Activated naive CD4-positive, alpha-beta T cell treated with anti-CD3 and anti-CD28 coated beads for 36 hours (primary cell): ENCODE measurements at regions not wholly inside any gene's neighbourhood (a gene's known extent, or its start where the extent isn't known, plus 50 kb on each side); places are given as distances from the start of the nearest gene placed in this dataset.

Experiments used
- CTCF ChIA-PET: fragments of 350-600 bp; sonication (Branson Sonifier 250); formaldehyde crosslinking; loops from one replicate; lab custom pipeline; 2021; ENCODE audit warnings: antibody characterized with exemption; lab: Charles Lee
- DNase-seq: peaks from one replicate; pipeline ENCODE4 v3.0.0-alpha.2; 2020
- H3K27ac Mint-ChIP-seq: one replicate; pipeline ENCODE4 v1.8.0; 2021; ENCODE audit warnings: mild to moderate bottlenecking, mixed read lengths
- H3K27me3 Mint-ChIP-seq: one replicate; pipeline ENCODE4 v1.8.0; 2021; ENCODE audit warnings: low read depth, mixed read lengths
- H3K36me3 Mint-ChIP-seq: one replicate; pipeline ENCODE4 v1.8.0; 2021; ENCODE audit warnings: low read depth, mixed read lengths
- H3K4me1 Mint-ChIP-seq: one replicate; pipeline ENCODE4 v1.8.0; 2021; ENCODE audit warnings: low read depth, mixed read lengths
- H3K4me3 Mint-ChIP-seq: one replicate; pipeline ENCODE4 v1.8.0; 2021; ENCODE audit warnings: mild to moderate bottlenecking, moderate library complexity, mixed read lengths
- H3K9me3 Mint-ChIP-seq: one replicate; pipeline ENCODE4 v1.8.0; 2021; ENCODE audit warnings: mixed read lengths
- intact Hi-C: fragments of 100-400 bp; cut with micrococcal nuclease; formaldehyde crosslinking; loops from one replicate; pipeline ENCODE4 v1.15.1; 2023

- Mint-ChIP-seq H3K27me3 (peaks cover 21% of the 10 kb centered on the region), H3K9me3 (no peaks in the 10 kb centered on the region), H3K4me1 (no peaks in the 10 kb centered on the region), H3K36me3 (no peaks in the 10 kb centered on the region), H3K4me3 (no peak overlapping the region), H3K27ac (no peak overlapping the region)
- no peak for DNase-seq
- intact Hi-C loops: no loop called here
- CTCF ChIA-PET: interaction anchor here (1.0 kb wide), 1 partner anchor 30 kb away, joined by 3 read pairs; no protein-coding TSS in a partner anchor
Observed at GRCh38 chr20:41668057-41668749, 50.0 kb upstream of the CHD6 start.
